ENCODE measurements at regions not wholly inside any gene's neighbourhood (a gene's known extent, or its start where the extent isn't known, plus 50 kb on each side); places are given as distances from the start of the nearest gene placed in this dataset.
"Not testable (repeated sequence)": the region's sequence is repeated elsewhere in the genome, so short reads cannot be mapped to it uniquely, and the experiment has no call there.

GRCh38 chr14:105623178-105623577, 96.8 kb downstream of the TMEM121 start:
- TF ChIP-seq CTCF (IDR thresholded peaks at IDR 0.05); POLR2AphosphoS5 (IDR thresholded peaks at IDR 0.05); POLR2A (IDR thresholded peaks at IDR 0.05); EP300 (IDR thresholded peaks at IDR 0.05; ENCODE audit: low read depth): not testable (repeated sequence)
